Thoracic aorta (tissue), 2 donors: ENCODE measurements at regions not wholly inside any gene's neighbourhood (a gene's known extent, or its start where the extent isn't known, plus 50 kb on each side); places are given as distances from the start of the nearest gene placed in this dataset.

Experiments
- ATAC-seq: fragments of 150-250 bp; one replicate; pipeline ENCODE4 v1.8.0; 2017; ENCODE audit warnings: low read depth; ENCODE audit not compliant: insufficient number of reproducible peaks, low FRiP score
- DNase-seq: peaks from one replicate; pipeline ENCODE4 v3.0.0-alpha.2; 2020; ENCODE audit warnings: low spot score
- H3K27ac ChIP-seq, 2 donors: fragments of 200-600 bp; sonication (generic); 1 replicate in 1 of 2; 2 replicates in 1 of 2; pipeline ENCODE4 v1.5.1; 2016; ENCODE audit warnings: mild to moderate bottlenecking in 2 of 2, moderate library complexity in 2 of 2
- H3K27me3 ChIP-seq: fragments of 200-600 bp; sonication (generic); replicated peaks from 2 replicates; pipeline ENCODE4 v1.6.0; 2016; ENCODE audit warnings: mild to moderate bottlenecking; ENCODE audit not compliant: insufficient read depth
- H3K36me3 ChIP-seq: fragments of 200-600 bp; sonication (generic); one replicate; pipeline ENCODE4 v1.5.1; 2016
- H3K4me1 ChIP-seq, 2 donors: fragments of 200-600 bp; sonication (generic); 1 replicate in 1 of 2; 2 replicates in 1 of 2; pipeline versions ENCODE4 v1.5.1 to v1.6.0; 2016; ENCODE audit warnings: low read depth in 2 of 2, mild to moderate bottlenecking in 1 of 2; ENCODE audit not compliant: control insufficient read depth in 1 of 2
- H3K4me3 ChIP-seq: fragments of 200-600 bp; sonication (generic); 2 replicates; pipeline ENCODE4 v1.5.1; 2016; ENCODE audit warnings: mild to moderate bottlenecking
- H3K9me3 ChIP-seq: fragments of 200-600 bp; sonication (generic); 2 replicates; pipeline ENCODE4 v1.5.1; 2016
- CTCF ChIP-seq: fragments of 200-600 bp; sonication (generic); IDR thresholded peaks from one replicate; pipeline ENCODE4 v1.5.1; 2019; ENCODE audit warnings: antibody characterized with exemption

- Histone ChIP-seq H3K27ac (no peak overlapping the region), H3K4me3 (no peak overlapping the region), H3K36me3 (no peaks in the 10 kb centered on the region), H3K27me3 (no peaks in the 10 kb centered on the region), H3K4me1 (no peaks in the 10 kb centered on the region), H3K9me3 (no peaks in the 10 kb centered on the region)
- ATAC-seq: no peak
- TF ChIP-seq CTCF: no peak
- DNase-seq: no peak
These were observed 65.7 kb upstream of the ARHGAP24 start for GRCh38 chr4:85409251-85409650.

- no peak overlapping the region for H3K27ac ChIP-seq
- H3K9me3 ChIP-seq: no peaks in the 10 kb centered on the region
- H3K4me3 ChIP-seq: no peak overlapping the region
- DNase-seq: no peak
- H3K27me3 ChIP-seq: no peaks in the 10 kb centered on the region
- no peaks in the 10 kb centered on the region for H3K4me1 ChIP-seq
- no peak for ATAC-seq
- H3K36me3 ChIP-seq: no peaks in the 10 kb centered on the region
- no peak for TF ChIP-seq CTCF
These were observed 63.6 kb upstream of the ARHGAP24 start for GRCh38 chr4:85411386-85411785.

GRCh38 chr4:85414972-85415371, 60.0 kb upstream of the ARHGAP24 start:
- Histone ChIP-seq H3K4me3 (no peak overlapping the region), H3K36me3 (no peaks in the 10 kb centered on the region), H3K4me1 (no peaks in the 10 kb centered on the region), H3K9me3 (no peaks in the 10 kb centered on the region), H3K27ac (no peak overlapping the region), H3K27me3 (no peaks in the 10 kb centered on the region)
- ATAC-seq (no peak), DNase-seq (no peak)
- no peak for TF ChIP-seq CTCF

- ATAC-seq (no peak), DNase-seq (no peak)
- no peak for TF ChIP-seq CTCF
- H3K36me3 ChIP-seq: no peaks in the 10 kb centered on the region
- H3K4me3 ChIP-seq: no peak overlapping the region
- H3K4me1 ChIP-seq: no peaks in the 10 kb centered on the region
- no peaks in the 10 kb centered on the region for H3K9me3 ChIP-seq
- H3K27ac ChIP-seq: no peak overlapping the region
- no peaks in the 10 kb centered on the region for H3K27me3 ChIP-seq
These were observed 58.9 kb upstream of the ARHGAP24 start for GRCh38 chr4:85416094-85416493.

GRCh38 chr4:85419103-85419502, 55.8 kb upstream of the ARHGAP24 start:
- no peaks in the 10 kb centered on the region for H3K36me3 ChIP-seq
- H3K4me3 ChIP-seq: no peak overlapping the region
- DNase-seq (no peak), ATAC-seq (no peak)
- no peak overlapping the region for H3K27ac ChIP-seq
- no peaks in the 10 kb centered on the region for H3K4me1 ChIP-seq
- H3K9me3 ChIP-seq: no peaks in the 10 kb centered on the region
- TF ChIP-seq CTCF: no peak
- H3K27me3 ChIP-seq: no peaks in the 10 kb centered on the region
